Hepatocyte (in vitro differentiated cells): ENCODE measurements at regions not wholly inside any gene's neighbourhood (a gene's known extent, or its start where the extent isn't known, plus 50 kb on each side); places are given as distances from the start of the nearest gene placed in this dataset.

Source experiments
- DNase-seq: peaks from one replicate; pipeline ENCODE4 v3.0.0-alpha.2; 2016; ENCODE audit warnings: low spot score
- H2AFZ ChIP-seq: fragments of 200-600 bp; sonication (generic); 2 replicates; pipeline ENCODE4 v1.6.0; 2016; ENCODE audit warnings: antibody characterized with exemption, mild to moderate bottlenecking
- H3K27ac ChIP-seq: fragments of 200-600 bp; sonication (generic); 2 replicates; pipeline ENCODE4 v1.5.1; 2016; ENCODE audit warnings: mild to moderate bottlenecking
- H3K27me3 ChIP-seq: fragments of 200-600 bp; sonication (generic); 2 replicates; pipeline ENCODE4 v1.6.1; 2016
- H3K36me3 ChIP-seq: fragments of 200-600 bp; sonication (generic); replicated peaks from 2 replicates; pipeline ENCODE4 v1.5.1; 2016; ENCODE audit warnings: low read depth; ENCODE audit not compliant: insufficient read depth
- H3K4me1 ChIP-seq: fragments of 200-600 bp; sonication (generic); 2 replicates; pipeline ENCODE4 v1.5.1; 2016; ENCODE audit warnings: mild to moderate bottlenecking, moderate library complexity; ENCODE audit not compliant: insufficient read depth
- H3K4me2 ChIP-seq: fragments of 200-600 bp; sonication (generic); 2 replicates; pipeline ENCODE4 v1.6.0; 2016
- H3K4me3 ChIP-seq: fragments of 200-600 bp; sonication (generic); 2 replicates; pipeline ENCODE4 v1.5.1; 2016; ENCODE audit warnings: mild to moderate bottlenecking
- H3K79me2 ChIP-seq: fragments of 200-600 bp; sonication (generic); 2 replicates; pipeline ENCODE4 v1.6.0; 2017; ENCODE audit warnings: mild to moderate bottlenecking
- H3K9me2 ChIP-seq: fragments of 200-600 bp; sonication (generic); replicated peaks from 2 replicates; pipeline ENCODE4 v1.6.0; 2017; ENCODE audit warnings: mild to moderate bottlenecking; ENCODE audit not compliant: insufficient read depth
- H3K9me3 ChIP-seq: fragments of 200-600 bp; sonication (generic); 2 replicates; pipeline ENCODE4 v1.5.1; 2016; ENCODE audit warnings: low read depth, mild to moderate bottlenecking
- H4K20me1 ChIP-seq: fragments of 200-600 bp; sonication (generic); 2 replicates; pipeline ENCODE4 v1.6.0; 2016; ENCODE audit warnings: mild to moderate bottlenecking; ENCODE audit not compliant: insufficient read depth, poor library complexity, severe bottlenecking
- EZH2 ChIP-seq: fragments of 200-600 bp; sonication (generic); IDR thresholded peaks from 2 replicates; pipeline ENCODE4 v1.6.1; 2016; ENCODE audit warnings: antibody characterized with exemption, mild to moderate bottlenecking, borderline replicate concordance
- EZH2phosphoT487 ChIP-seq: fragments of 200-600 bp; sonication (generic); IDR thresholded peaks from one replicate; pipeline ENCODE4 v1.6.1; 2018; ENCODE audit warnings: antibody characterized with exemption, mild to moderate bottlenecking, low read depth, moderate library complexity; ENCODE audit not compliant: unreplicated experiment, severe bottlenecking
- WGBS: methylation state at CpG from one replicate; pipeline ENCODE4 v1.1.6; 2016; ENCODE audit warnings: low lambda C conversion rate; ENCODE audit errors: missing lambda C conversion rate; 5-methylcytosine and 5-hydroxymethylcytosine counted together
- TF ChIP-seq, protein P1 (sequence below): fragments of 200-600 bp; sonication (generic); IDR thresholded peaks from 2 replicates; pipeline ENCODE4 v1.5.1; 2016; ENCODE audit warnings: antibody characterized with exemption, mild to moderate bottlenecking; ENCODE audit not compliant: poor library complexity

DNA sequence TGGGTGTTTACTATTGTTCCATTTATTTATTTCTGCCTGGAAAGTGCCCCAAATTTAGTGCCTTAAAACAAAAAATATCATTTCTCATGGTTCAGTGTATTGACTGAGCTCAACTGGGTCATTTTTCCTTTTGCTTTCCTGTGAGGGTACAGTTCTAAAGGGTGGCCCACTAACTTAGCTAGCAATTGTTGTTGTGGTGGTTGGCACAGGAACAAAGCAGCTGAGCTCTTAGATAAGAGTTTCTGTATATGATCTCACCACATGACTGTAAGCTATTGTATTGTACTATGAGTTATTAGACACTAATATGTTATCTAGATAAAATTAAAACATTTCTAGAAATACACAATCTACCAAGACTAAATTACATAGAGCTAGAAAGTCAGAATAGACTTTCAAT is 1283.7 kb downstream of the OTOL1 start:
- H3K4me2 ChIP-seq, result no peak overlapping the region
- TF ChIP-seq, protein P1, sequence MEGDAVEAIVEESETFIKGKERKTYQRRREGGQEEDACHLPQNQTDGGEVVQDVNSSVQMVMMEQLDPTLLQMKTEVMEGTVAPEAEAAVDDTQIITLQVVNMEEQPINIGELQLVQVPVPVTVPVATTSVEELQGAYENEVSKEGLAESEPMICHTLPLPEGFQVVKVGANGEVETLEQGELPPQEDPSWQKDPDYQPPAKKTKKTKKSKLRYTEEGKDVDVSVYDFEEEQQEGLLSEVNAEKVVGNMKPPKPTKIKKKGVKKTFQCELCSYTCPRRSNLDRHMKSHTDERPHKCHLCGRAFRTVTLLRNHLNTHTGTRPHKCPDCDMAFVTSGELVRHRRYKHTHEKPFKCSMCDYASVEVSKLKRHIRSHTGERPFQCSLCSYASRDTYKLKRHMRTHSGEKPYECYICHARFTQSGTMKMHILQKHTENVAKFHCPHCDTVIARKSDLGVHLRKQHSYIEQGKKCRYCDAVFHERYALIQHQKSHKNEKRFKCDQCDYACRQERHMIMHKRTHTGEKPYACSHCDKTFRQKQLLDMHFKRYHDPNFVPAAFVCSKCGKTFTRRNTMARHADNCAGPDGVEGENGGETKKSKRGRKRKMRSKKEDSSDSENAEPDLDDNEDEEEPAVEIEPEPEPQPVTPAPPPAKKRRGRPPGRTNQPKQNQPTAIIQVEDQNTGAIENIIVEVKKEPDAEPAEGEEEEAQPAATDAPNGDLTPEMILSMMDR, result no peak
- TF ChIP-seq EZH2phosphoT487, result no peak
- no peak for TF ChIP-seq EZH2
- H3K27me3 ChIP-seq, result no peaks in the 10 kb centered on the region
- H3K9me2 ChIP-seq, result no peaks in the 10 kb centered on the region
- no peak overlapping the region for H2AFZ ChIP-seq
- H3K79me2 ChIP-seq, result no peaks in the 10 kb centered on the region
- no peaks in the 10 kb centered on the region for H3K4me1 ChIP-seq
- H4K20me1 ChIP-seq, result no peaks in the 10 kb centered on the region
- no peak overlapping the region for H3K27ac ChIP-seq
- no peak for DNase-seq
- no peaks in the 10 kb centered on the region for H3K36me3 ChIP-seq
- no peak overlapping the region for H3K4me3 ChIP-seq
- H3K9me3 ChIP-seq, result no peaks in the 10 kb centered on the region

DNA sequence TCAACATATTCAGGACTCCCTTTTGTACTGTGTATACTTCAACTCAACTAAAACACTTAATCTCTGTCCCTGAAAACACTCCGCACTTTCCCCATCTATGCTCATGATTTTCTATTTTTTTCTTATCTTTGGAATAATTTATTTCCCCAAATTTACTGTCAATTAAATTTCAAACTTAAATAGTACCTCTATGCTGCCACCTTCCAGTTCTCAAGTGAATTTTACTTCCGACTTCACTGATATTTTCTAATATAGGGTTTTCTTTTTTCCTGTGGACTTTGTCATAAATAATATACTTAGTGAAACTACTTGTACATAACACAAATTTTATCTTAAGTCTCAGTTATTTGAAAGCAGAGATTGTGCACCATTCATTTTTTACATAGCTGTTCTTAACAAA is 1303.3 kb downstream of the OTOL1 start:
- no peaks in the 10 kb centered on the region for H3K9me3 ChIP-seq
- no peaks in the 10 kb centered on the region for H3K4me1 ChIP-seq
- 98% methylated on average over 2 of the region's 2 CpGs for WGBS
- no peak for DNase-seq
- H4K20me1 ChIP-seq, result no peaks in the 10 kb centered on the region
- H3K79me2 ChIP-seq, result no peaks in the 10 kb centered on the region
- no peak overlapping the region for H3K4me2 ChIP-seq
- no peaks in the 10 kb centered on the region for H3K9me2 ChIP-seq
- TF ChIP-seq EZH2phosphoT487, result no peak
- TF ChIP-seq, protein P1, result no peak
- no peak for TF ChIP-seq EZH2
- H3K36me3 ChIP-seq, result no peaks in the 10 kb centered on the region
- H3K4me3 ChIP-seq, result no peak overlapping the region
- H2AFZ ChIP-seq, result no peak overlapping the region
- no peak overlapping the region for H3K27ac ChIP-seq
- H3K27me3 ChIP-seq, result no peaks in the 10 kb centered on the region

DNA sequence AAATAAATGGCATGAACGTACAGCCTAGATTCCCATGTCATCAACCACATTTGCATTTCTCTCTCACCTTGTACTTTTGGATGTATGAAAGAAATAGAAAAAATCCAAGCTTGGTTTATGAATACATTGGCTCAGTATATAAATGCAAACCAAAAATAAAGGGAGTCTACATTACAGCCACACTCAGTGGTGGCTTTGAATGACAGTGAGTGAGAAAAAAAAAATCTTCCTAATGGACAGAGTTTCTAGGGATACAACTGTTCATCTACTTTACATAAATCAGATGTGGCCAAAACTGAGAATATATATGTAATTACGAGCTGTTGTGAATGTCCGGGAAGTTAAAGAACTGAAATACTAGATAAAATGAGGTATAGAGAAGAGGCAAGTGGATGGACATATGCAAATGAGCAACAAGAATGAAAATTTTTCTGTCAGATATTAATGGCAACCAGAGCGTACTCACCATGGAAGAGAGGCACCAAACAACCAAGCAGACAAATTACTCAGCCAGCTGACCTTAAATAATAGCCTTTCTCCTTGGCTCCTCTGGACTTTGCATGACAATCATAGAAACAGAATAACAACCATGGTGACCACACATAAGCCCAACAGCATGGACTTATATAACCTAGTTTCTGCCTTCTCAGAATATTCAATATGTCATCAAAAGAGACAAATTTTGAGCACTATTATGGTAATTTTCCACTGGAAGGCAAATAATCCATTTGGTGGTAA is 1305.8 kb downstream of the OTOL1 start:
- TF ChIP-seq EZH2, result no peak
- TF ChIP-seq EZH2phosphoT487, result no peak
- TF ChIP-seq, protein P1, result no peak
- Histone ChIP-seq H3K4me1 (no peaks in the 10 kb centered on the region), H2AFZ (no peak overlapping the region), H3K9me2 (no peaks in the 10 kb centered on the region), H4K20me1 (no peaks in the 10 kb centered on the region), H3K9me3 (no peaks in the 10 kb centered on the region), H3K27me3 (no peaks in the 10 kb centered on the region), H3K4me2 (no peak overlapping the region), H3K4me3 (no peak overlapping the region), H3K36me3 (no peaks in the 10 kb centered on the region), H3K27ac (no peak overlapping the region), H3K79me2 (no peaks in the 10 kb centered on the region)
- no peak for DNase-seq
- WGBS, result 95% methylated on average over 4 of the region's 4 CpGs

DNA sequence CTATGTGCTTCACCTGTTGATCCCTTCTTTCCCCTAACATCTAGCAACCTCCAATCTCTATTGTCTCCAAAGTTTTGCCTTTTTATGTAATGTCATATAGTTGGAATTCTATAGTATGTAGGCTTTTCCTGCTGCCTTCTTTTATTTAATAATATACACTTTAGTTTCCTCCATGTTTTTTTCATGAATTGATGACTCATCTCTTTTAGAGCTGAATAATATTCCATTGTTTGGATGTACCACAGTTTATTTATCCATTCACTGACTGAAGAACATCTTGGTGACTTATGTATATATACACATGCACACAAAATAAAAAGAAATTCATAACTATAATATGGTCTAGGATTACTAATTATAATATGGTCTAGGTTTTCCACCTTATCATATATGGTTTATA is 1314.2 kb downstream of the OTOL1 start:
- Histone ChIP-seq H3K4me1 (no peaks in the 10 kb centered on the region), H3K79me2 (no peaks in the 10 kb centered on the region), H2AFZ (no peak overlapping the region), H3K4me2 (no peak overlapping the region), H3K27ac (no peak overlapping the region), H3K27me3 (no peaks in the 10 kb centered on the region), H3K9me2 (no peaks in the 10 kb centered on the region), H4K20me1 (no peaks in the 10 kb centered on the region), H3K36me3 (no peaks in the 10 kb centered on the region), H3K4me3 (no peak overlapping the region), H3K9me3 (no peaks in the 10 kb centered on the region)
- TF ChIP-seq, protein P1, result no peak
- TF ChIP-seq EZH2phosphoT487 (no peak), EZH2 (no peak)
- DNase-seq, result no peak
